ENCODE measurements at regions not wholly inside any gene's neighbourhood (a gene's known extent, or its start where the extent isn't known, plus 50 kb on each side); places are given as distances from the start of the nearest gene placed in this dataset.

DNA sequence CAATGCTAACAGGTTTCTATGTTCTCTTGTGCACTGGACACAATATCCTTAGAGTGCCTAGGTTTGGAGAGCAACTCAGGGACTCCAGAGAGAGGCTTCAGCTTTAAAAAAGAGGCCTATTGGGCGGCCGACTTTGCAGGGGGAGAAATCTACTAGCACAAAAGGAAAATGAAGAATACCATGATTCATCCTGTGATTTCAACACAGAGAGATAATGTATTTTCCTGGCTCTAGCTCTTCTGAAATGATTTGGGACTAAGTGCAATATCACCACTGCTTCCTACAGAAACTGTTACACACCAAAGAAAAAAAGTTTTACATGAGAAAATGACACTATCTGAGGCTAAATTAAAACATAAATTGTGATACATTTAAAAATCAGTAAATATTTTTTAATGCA lies 146.1 kb upstream of the TSLP start:
- H3K4me3 ChIP-seq (ENCODE audit: low read depth, low read length): no peak overlapping the region
- no peak for DNase-seq (ENCODE audit: low read depth)
- TF ChIP-seq MYC (IDR thresholded peaks at IDR 0.05; ENCODE audit: low read depth, low read length) (no peak), POLR2A (IDR thresholded peaks at IDR 0.05; ENCODE audit: extremely low read depth, insufficient read length) (no peak)
- TF ChIP-seq, protein P1, sequence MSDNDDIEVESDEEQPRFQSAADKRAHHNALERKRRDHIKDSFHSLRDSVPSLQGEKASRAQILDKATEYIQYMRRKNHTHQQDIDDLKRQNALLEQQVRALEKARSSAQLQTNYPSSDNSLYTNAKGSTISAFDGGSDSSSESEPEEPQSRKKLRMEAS (IDR thresholded peaks at IDR 0.05; ENCODE audit: low read depth, low read length): no peak
- TF ChIP-seq, protein P2, sequence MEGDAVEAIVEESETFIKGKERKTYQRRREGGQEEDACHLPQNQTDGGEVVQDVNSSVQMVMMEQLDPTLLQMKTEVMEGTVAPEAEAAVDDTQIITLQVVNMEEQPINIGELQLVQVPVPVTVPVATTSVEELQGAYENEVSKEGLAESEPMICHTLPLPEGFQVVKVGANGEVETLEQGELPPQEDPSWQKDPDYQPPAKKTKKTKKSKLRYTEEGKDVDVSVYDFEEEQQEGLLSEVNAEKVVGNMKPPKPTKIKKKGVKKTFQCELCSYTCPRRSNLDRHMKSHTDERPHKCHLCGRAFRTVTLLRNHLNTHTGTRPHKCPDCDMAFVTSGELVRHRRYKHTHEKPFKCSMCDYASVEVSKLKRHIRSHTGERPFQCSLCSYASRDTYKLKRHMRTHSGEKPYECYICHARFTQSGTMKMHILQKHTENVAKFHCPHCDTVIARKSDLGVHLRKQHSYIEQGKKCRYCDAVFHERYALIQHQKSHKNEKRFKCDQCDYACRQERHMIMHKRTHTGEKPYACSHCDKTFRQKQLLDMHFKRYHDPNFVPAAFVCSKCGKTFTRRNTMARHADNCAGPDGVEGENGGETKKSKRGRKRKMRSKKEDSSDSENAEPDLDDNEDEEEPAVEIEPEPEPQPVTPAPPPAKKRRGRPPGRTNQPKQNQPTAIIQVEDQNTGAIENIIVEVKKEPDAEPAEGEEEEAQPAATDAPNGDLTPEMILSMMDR (IDR thresholded peaks at IDR 0.05; ENCODE audit: low read depth, low read length): no peak

DNA sequence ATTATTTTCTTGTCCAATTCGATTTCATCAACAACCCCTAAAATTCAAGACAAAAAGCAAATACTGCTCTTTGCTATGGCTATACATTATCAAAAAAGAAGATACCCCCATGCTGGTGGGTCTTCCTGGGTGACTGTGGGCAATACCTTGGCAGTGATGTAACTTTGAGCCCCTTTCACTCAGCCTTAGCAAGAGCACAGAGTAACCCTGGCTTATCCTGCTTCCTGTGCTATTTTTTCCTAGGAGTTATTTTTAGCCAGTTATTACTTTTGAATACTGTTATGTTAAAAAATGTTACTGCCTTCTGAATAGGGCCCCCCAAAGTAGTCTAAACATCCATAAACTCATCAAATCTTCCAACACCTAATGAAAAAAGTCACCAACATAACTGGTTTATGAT lies 145.6 kb upstream of the TSLP start:
- TF ChIP-seq POLR2A (IDR thresholded peaks at IDR 0.05; ENCODE audit: extremely low read depth, insufficient read length): no peak
- no peak for TF ChIP-seq MYC (IDR thresholded peaks at IDR 0.05; ENCODE audit: low read depth, low read length)
- TF ChIP-seq, protein P1 (IDR thresholded peaks at IDR 0.05; ENCODE audit: low read depth, low read length): no peak
- TF ChIP-seq, protein P2 (IDR thresholded peaks at IDR 0.05; ENCODE audit: low read depth, low read length): no peak
- no peak overlapping the region for H3K4me3 ChIP-seq (ENCODE audit: low read depth, low read length)
- DNase-seq (ENCODE audit: low read depth): no peak

DNA sequence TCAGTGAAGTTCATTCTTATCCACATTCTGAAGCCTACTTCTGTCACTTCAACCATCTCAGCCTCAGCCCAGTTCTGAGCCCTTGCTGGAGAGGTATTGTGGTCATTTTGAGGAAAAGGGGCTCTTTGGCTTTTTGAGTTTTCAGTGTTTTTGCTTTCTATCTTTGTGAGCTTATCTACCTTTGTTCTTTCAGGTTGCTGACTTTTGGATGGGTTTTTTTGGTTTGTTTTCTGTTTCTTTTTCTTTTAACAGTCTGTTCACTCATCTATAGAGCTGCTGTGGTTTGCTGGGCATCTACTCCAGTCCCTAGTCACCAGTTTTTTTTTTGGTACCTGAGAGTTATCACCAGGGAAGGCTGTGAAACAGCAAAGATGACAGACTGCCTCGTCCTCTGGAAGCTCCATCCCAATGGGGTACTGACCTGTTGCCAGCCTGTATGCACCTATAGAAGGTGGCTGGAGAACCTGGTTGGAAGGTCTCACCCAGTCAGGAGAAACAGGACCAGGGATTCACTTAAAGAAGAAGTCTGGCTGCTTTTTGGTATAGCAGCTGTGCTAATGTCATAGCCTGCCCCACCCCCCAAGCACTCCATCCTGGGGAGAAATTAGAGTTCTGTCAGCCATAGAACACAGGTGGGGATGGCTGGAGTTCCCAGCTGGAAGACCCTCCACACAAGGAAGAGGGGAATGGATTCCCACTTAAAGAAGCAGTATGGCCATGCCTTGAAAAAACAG lies 138.6 kb upstream of the TSLP start:
- no peak overlapping the region for H3K4me3 ChIP-seq (ENCODE audit: low read depth, low read length)
- TF ChIP-seq MYC (IDR thresholded peaks at IDR 0.05; ENCODE audit: low read depth, low read length): no peak
- TF ChIP-seq, protein P1 (IDR thresholded peaks at IDR 0.05; ENCODE audit: low read depth, low read length): no peak
- TF ChIP-seq, protein P2 (IDR thresholded peaks at IDR 0.05; ENCODE audit: low read depth, low read length): no peak
- DNase-seq (ENCODE audit: low read depth): no peak

DNA sequence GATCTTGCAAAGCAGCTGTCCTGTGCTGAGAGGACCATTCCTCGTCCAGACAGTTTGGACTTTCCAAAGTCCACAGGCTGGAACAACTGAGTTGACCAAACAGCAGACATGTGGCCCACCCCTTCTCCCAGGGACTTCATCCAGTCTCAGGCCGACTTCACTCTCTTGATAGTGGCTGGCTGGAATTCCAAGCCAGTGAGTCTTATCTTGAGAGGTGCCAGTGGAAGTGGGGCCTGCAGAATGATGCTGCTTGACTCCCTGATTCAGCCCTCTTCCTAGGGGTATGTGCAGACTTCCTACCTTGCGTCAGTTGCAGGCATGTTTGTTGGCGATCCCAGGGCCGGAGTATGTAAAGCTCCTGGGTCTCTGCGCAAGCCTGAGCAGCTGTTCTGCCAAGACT lies 131.4 kb upstream of the TSLP start:
- DNase-seq (ENCODE audit: low read depth): no peak
- TF ChIP-seq, protein P2 (IDR thresholded peaks at IDR 0.05; ENCODE audit: low read depth, low read length): no peak
- TF ChIP-seq MYC (IDR thresholded peaks at IDR 0.05; ENCODE audit: low read depth, low read length) (no peak), POLR2A (IDR thresholded peaks at IDR 0.05; ENCODE audit: extremely low read depth, insufficient read length) (no peak)
- TF ChIP-seq, protein P1 (IDR thresholded peaks at IDR 0.05; ENCODE audit: low read depth, low read length): no peak
- no peak overlapping the region for H3K4me3 ChIP-seq (ENCODE audit: low read depth, low read length)

DNA sequence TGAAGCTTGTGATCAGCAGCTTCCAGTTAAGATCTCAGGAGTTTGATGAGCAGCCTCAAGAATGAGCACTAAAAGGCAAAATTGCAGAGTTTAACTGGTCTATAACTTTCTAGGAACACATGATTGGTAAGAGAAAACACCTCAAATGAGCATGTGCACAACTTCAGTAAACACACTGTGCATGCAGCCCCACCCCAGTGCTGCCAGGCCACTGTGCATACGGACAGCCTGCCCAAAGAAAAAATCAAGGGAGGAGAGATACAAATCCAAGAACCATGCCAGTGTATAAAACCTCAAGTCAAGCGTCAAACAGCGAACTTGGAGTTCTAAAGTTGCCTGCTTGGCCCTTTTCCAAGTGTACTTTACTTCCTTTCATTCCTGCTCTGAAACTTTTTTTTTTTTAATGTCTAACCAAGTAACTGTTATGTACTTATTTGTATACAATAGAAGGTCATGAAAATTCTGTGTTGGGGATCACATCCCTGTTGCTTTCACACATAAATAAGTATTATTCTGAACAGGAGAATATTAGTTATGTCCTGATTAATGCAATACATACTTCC lies 125.6 kb upstream of the TSLP start:
- no peak for DNase-seq (ENCODE audit: low read depth)
- H3K4me3 ChIP-seq (ENCODE audit: low read depth, low read length): no peak overlapping the region
- TF ChIP-seq, protein P1 (IDR thresholded peaks at IDR 0.05; ENCODE audit: low read depth, low read length): no peak
- TF ChIP-seq POLR2A (IDR thresholded peaks at IDR 0.05; ENCODE audit: extremely low read depth, insufficient read length): no peak

DNA sequence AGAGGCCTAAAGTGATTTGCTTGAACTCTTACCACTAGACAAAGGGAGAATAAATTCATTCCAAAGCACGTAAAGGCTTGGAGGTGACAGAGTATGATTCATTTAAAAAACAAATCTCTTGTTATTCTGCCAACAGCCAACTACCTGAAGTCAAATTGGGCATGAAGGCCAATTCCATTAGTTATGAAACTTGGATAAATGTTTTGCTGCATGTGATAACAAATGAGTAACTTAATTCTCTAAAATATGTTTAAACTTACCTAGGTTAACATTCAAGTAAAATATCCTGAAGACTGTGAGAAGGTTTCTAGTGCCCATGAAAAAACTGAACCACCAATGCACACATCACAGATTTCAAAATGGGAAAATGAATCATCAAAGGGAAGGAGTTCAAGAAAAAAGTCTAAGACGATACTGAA lies 120.1 kb upstream of the TSLP start:
- DNase-seq (ENCODE audit: low read depth): no peak
- no peak for TF ChIP-seq MYC (IDR thresholded peaks at IDR 0.05; ENCODE audit: low read depth, low read length)
- no peak for TF ChIP-seq POLR2A (IDR thresholded peaks at IDR 0.05; ENCODE audit: extremely low read depth, insufficient read length)
- TF ChIP-seq, protein P1 (IDR thresholded peaks at IDR 0.05; ENCODE audit: low read depth, low read length): no peak
- TF ChIP-seq, protein P2 (IDR thresholded peaks at IDR 0.05; ENCODE audit: low read depth, low read length): no peak
- H3K4me3 ChIP-seq (ENCODE audit: low read depth, low read length): no peak overlapping the region

All from NB4 (cell line).